Immature natural killer cell (primary cell): ENCODE measurements at regions not wholly inside any gene's neighbourhood (a gene's known extent, or its start where the extent isn't known, plus 50 kb on each side); places are given as distances from the start of the nearest gene placed in this dataset.
A peak's percentile ranks its signal among the peaks of the same experiment; 100 is the strongest.
"Not testable (repeated sequence)": the region's sequence is repeated elsewhere in the genome, so short reads cannot be mapped to it uniquely, and the experiment has no call there.

ENCODE experiments used
- DNase-seq, 3 donors: peaks; one replicate each; pipeline ENCODE4 v3.0.0; 2022; ENCODE audit warnings: mixed read lengths in 1 of 3
- H3K27ac Mint-ChIP-seq, 6 donors: one replicate each; pipeline ENCODE4 v1.8.0; 2020; ENCODE audit warnings: mixed read lengths in 6 of 6, mild to moderate bottlenecking in 5 of 6, inconsistent platforms in 4 of 6, moderate library complexity in 3 of 6
- H3K27me3 Mint-ChIP-seq, 3 donors: one replicate each; pipeline ENCODE4 v1.8.0; 2020 to 2021; ENCODE audit warnings: low read depth in 3 of 3, mild to moderate bottlenecking in 3 of 3, mixed read lengths in 3 of 3, moderate library complexity in 3 of 3, inconsistent platforms in 1 of 3
- H3K36me3 Mint-ChIP-seq, 3 donors: one replicate each; pipeline ENCODE4 v1.8.0; 2020; ENCODE audit warnings: mixed read lengths in 3 of 3, inconsistent platforms in 2 of 3, mild to moderate bottlenecking in 2 of 3
- H3K4me1 Mint-ChIP-seq, 2 donors: one replicate each; pipeline ENCODE4 v1.8.0; 2020; ENCODE audit warnings: inconsistent platforms in 2 of 2, mild to moderate bottlenecking in 2 of 2, mixed read lengths in 2 of 2, moderate library complexity in 1 of 2
- H3K4me3 Mint-ChIP-seq, 5 donors: one replicate each; pipeline ENCODE4 v1.8.0; 2020; ENCODE audit warnings: mild to moderate bottlenecking in 5 of 5, mixed read lengths in 5 of 5, inconsistent platforms in 3 of 5, moderate library complexity in 3 of 5
- H3K9me3 Mint-ChIP-seq, 6 donors: one replicate each; pipeline ENCODE4 v1.8.0; 2020; ENCODE audit warnings: mild to moderate bottlenecking in 6 of 6, mixed read lengths in 6 of 6, inconsistent platforms in 4 of 6, moderate library complexity in 3 of 6

DNA sequence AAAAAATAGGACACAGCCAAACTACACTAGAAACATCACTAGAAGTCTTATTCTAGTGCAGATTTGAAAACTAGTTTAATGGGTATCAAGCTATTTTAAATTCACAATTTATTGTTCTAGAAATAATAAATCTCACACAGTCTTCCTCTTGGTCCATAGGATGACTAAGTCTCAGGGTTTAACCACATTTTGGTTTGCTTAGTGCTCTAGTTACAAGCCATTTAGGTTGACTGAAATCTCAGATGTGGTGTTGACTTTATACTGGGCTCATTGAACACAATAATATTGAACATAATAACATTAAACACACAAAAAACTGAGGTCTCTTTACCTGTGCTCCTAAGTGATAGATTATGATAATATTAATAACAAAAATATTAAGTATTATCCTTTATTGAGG, 760.3 kb upstream of the CCDC179 start:
- Mint-ChIP-seq H3K4me1 (peaks cover 0 to 2% of the 10 kb centered on the region in 2 donors), H3K4me3 (no peak overlapping the region), H3K36me3 (peaks cover 0 to 17% (median 3%) of the 10 kb centered on the region in 3 donors), H3K9me3 (peaks cover 0 to 8% (median 0%) of the 10 kb centered on the region in 6 donors), H3K27ac (no peak overlapping the region), H3K27me3 (peaks cover 0 to 5% (median 0%) of the 10 kb centered on the region in 3 donors)
- DNase-seq: no peak

DNA sequence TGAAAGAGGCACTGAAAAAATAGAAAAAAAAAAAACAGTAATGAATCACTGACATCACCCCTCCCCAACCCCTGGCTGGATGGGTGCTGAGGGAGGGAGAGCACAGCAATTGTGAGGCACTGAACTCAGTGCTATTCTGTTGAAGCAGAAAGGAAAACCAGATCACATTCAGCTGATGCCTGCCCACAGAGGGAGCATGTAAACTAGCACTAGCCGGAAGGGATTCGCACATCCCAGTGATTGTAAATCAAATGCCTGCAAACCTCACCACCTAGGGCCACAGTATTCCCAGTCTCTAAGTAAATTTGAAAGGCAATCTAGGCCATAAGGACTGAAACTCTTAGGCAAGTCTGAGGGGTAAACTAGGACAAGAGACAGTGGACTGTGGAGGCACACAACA, 772.0 kb upstream of the CCDC179 start:
- Mint-ChIP-seq H3K36me3 (peaks cover 0 to 22% (median 9%) of the 10 kb centered on the region in 3 donors), H3K4me1 (peaks cover 5 to 7% of the 10 kb centered on the region in 2 donors), H3K27me3 (peaks cover 0 to 2% (median 0%) of the 10 kb centered on the region in 3 donors), H3K4me3 (peak overlapping the region in 1 of 5 donors; percentile 1), H3K9me3 (peaks cover 1 to 12% (median 6%) of the 10 kb centered on the region in 6 donors), H3K27ac (peak overlapping the region in 1 of 6 donors; percentile 58)
- no peak for DNase-seq

DNA sequence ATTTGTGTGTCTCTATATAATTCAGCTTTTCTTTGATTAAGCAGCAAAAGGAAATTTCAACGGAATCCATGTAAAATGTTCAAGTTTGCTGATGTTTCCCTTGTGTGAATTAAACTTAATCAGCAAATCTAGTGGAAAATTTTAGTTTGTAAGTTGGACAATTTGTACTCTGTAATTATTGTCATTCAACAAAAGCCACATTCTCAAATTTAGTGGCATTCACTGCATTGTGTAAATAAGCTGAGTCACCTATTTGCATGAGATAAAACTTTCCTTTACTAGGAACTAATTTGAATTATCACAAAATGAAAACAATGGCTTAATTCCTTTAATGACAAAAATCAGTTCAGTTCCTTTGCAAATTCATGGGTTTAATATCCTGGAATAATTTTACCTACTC, 784.2 kb upstream of the CCDC179 start:
- no peak overlapping the region for H3K27ac Mint-ChIP-seq
- peaks cover 3 to 19% (median 10%) of the 10 kb centered on the region in 3 donors for H3K36me3 Mint-ChIP-seq
- no peak overlapping the region for H3K4me3 Mint-ChIP-seq
- no peaks in the 10 kb centered on the region for H3K27me3 Mint-ChIP-seq
- peaks cover 0 to 8% (median 6%) of the 10 kb centered on the region in 6 donors for H3K9me3 Mint-ChIP-seq
- H3K4me1 Mint-ChIP-seq: peaks cover 8 to 12% of the 10 kb centered on the region in 2 donors
- DNase-seq: no peak

DNA sequence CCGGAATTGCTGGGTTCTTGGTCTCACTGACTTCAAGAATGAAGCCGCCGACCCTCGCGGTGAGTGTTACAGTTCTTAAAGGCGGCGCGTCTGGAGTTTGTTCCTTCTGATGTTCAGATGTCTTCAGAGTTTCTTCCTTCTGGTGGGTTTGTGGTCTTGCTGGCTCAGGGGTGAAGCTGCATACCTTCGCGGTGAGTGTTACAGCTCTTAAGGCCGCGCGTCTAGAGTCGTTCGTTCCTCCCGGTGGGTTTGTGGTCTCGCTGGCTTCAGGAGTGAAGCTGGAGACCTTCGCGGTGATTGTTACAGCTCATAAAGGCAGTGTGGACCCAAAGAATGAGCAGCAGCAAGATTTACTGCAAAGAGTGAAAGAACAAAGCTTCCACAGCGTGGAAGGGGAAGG, 792.1 kb upstream of the CCDC179 start:
- not testable (repeated sequence) for H3K4me1 Mint-ChIP-seq, H3K27me3 Mint-ChIP-seq
- Mint-ChIP-seq H3K9me3 (peaks cover 0 to 10% (median 6%) of the 10 kb centered on the region in 6 donors), H3K36me3 (peaks cover 0 to 14% (median 7%) of the 10 kb centered on the region in 3 donors), H3K4me3 (peak overlapping the region in 2 of 5 donors; percentile 8 to 27), H3K27ac (peak overlapping the region in 2 of 6 donors; percentile 6 to 37)
- DNase-seq: peak in 1 of 3 donors; percentile 0

DNA sequence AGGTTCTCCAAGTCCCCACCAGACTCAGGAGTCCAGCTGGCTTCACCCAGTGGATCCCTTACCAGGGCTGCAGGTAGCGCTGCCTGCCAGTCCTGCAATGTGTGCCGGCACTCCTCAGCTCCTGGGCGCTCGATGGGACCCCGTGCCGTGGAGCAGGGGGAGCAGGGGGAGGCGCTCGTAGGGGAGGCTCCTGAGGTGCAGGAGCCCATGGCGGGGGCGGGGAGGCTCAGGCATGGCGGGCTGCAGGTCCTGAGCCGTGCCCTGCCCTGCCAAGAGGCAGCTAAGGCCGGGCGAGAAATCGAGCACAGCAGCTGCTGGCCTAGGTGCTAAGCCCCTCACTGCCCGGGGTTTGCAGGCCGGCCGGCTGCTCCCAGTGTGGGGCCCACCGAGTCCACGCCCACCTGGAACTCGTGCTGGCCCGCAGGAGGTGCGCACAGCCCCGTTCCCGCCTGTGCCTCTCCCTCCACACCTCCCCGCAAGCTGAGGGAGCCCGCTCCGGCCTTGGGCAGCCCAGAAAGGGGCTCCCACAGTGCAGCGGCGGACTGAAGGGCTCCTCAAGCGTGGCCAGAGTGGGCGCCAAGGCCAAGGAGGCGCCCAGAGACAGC, 792.9 kb upstream of the CCDC179 start:
- H3K27ac Mint-ChIP-seq: peak overlapping the region in 1 of 6 donors; percentile 37
- H3K36me3 Mint-ChIP-seq: peaks cover 0 to 7% (median 7%) of the 10 kb centered on the region in 3 donors
- H3K4me1 Mint-ChIP-seq: no peaks in the 10 kb centered on the region

DNA sequence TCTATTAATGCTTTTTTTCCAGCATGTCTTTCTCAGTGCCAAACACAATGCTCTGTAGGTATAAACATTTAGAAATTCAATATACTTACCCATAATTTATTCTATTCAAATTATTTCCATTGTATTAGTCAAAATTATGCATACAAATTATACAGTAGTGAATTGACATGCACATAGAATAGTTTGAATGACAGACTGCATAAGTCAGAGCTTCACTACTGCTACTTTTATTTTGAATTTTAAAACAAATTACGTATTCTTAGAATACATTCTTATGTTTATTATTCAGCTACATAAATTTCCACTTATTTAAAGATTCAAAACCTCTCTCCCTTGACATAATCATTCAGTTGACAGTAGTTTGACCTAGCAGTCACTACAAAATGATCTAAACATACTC, 808.0 kb upstream of the CCDC179 start:
- Mint-ChIP-seq H3K27me3 (peaks cover 0 to 3% (median 0%) of the 10 kb centered on the region in 3 donors), H3K27ac (no peak overlapping the region), H3K4me3 (no peak overlapping the region), H3K9me3 (peaks cover 0 to 10% (median 4%) of the 10 kb centered on the region in 6 donors), H3K36me3 (peaks cover 0 to 9% (median 9%) of the 10 kb centered on the region in 3 donors), H3K4me1 (no peaks in the 10 kb centered on the region)
- DNase-seq: no peak

More for the DNA sequence above, 792.9 kb upstream of the CCDC179 start:
- Mint-ChIP-seq H3K27me3 (peaks cover 0 to 2% (median 0%) of the 10 kb centered on the region in 3 donors), H3K4me3 (no peak overlapping the region), H3K9me3 (peaks cover 0 to 9% (median 5%) of the 10 kb centered on the region in 6 donors)
- DNase-seq: no peak

DNA sequence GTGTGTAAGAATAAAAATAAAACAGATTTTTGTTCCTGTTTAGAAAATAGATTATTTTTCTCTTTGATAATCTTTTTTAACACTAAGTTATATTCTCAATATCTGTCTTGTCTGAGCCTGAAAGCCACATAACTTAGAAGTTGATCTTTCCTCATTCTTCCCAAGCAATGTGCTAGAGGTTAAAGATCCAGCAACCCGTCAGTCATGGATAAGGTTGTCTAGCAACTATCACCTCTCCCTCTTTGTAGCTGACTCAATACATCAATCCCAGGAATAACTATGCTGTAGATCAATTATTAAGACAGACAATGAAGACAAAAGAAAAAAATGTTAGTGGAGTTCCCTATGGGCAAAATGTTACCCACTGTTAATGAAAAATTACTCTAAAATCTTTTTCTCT, 813.1 kb upstream of the CCDC179 start:
- H3K4me3 Mint-ChIP-seq: no peak overlapping the region
- peaks cover 0 to 3% (median 0%) of the 10 kb centered on the region in 6 donors for H3K9me3 Mint-ChIP-seq
- H3K27ac Mint-ChIP-seq: no peak overlapping the region
- H3K4me1 Mint-ChIP-seq: no peaks in the 10 kb centered on the region
- H3K27me3 Mint-ChIP-seq: peaks cover 0 to 3% (median 0%) of the 10 kb centered on the region in 3 donors
- DNase-seq: no peak
- H3K36me3 Mint-ChIP-seq: no peaks in the 10 kb centered on the region

DNA sequence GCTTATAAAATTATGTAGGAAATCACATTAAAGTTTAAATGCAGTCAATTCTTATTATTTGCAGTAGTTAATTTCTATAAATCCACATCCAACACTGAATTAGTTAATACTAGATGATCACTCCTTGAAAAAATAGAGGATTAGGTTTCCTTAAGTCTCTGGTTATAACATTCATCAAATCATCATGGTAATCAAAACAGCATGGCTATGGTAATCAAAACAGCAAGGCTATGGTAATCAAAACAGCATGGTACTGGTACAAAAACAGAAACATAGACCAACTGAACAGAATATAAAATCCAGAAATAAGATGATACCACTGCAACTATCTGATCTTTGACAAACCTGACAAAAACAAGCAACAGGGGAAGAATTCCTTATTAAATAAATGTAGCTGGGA, 814.6 kb upstream of the CCDC179 start:
- Mint-ChIP-seq H3K4me1 (no peaks in the 10 kb centered on the region), H3K9me3 (peaks cover 0 to 3% (median 0%) of the 10 kb centered on the region in 6 donors), H3K27ac (no peak overlapping the region), H3K4me3 (no peak overlapping the region), H3K36me3 (no peaks in the 10 kb centered on the region), H3K27me3 (peaks cover 0 to 3% (median 0%) of the 10 kb centered on the region in 3 donors)
- no peak for DNase-seq

DNA sequence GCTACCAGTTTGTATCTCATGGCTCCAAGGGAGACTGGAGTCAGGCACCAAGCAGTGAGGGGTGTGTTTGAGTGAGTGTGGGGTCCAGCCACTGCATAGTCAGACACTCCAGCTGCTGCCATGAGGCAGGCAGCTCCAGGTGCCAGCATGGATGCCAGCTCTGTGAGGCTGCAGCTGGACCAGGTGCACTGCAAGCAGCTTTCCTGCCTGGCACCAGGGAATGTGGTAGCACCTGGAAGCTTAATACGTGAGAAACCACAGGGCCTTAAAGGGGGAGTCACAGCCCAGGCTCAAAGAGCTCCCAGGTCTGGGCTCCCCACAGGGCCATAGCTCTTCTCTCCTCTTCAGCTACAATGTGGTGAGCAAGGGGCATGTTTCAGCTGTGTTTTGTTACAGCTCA, 817.8 kb upstream of the LUZP2 start:
- no peak overlapping the region for H3K27ac Mint-ChIP-seq
- H3K4me1 Mint-ChIP-seq: peaks cover 7 to 17% of the 10 kb centered on the region in 2 donors
- H3K4me3 Mint-ChIP-seq: no peak overlapping the region
- DNase-seq: no peak
- H3K27me3 Mint-ChIP-seq: no peaks in the 10 kb centered on the region
- peaks cover 0 to 3% (median 0%) of the 10 kb centered on the region in 6 donors for H3K9me3 Mint-ChIP-seq
- H3K36me3 Mint-ChIP-seq: peaks cover 0 to 7% (median 0%) of the 10 kb centered on the region in 3 donors

DNA sequence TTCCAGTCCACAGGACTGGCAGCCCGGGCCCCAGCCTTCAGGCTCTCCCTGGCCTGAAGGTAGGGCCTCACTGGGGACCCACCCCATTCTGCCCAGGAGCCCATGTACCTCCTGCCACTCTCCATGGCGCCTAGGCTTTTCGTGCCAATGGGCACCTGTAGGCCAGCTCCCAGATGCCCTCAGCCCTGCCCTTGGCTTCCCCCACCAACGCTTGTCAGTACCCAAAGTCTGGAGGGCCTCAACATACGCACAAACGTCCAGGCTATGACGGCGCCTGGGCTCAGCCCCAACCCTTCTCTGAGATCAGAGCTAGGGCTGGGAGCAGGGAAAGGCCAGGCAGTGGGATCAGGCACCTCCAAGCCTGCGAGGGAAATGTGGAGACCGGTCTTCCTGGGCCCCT, 816.9 kb upstream of the LUZP2 start:
- Mint-ChIP-seq H3K4me1 (peaks cover 16 to 27% of the 10 kb centered on the region in 2 donors), H3K27me3 (peaks cover 0 to under 1% (median 0%) of the 10 kb centered on the region in 3 donors), H3K4me3 (no peak overlapping the region), H3K36me3 (peaks cover 0 to 7% (median 0%) of the 10 kb centered on the region in 3 donors), H3K27ac (no peak overlapping the region), H3K9me3 (peaks cover 0 to 3% (median 0%) of the 10 kb centered on the region in 6 donors)
- DNase-seq: no peak

DNA sequence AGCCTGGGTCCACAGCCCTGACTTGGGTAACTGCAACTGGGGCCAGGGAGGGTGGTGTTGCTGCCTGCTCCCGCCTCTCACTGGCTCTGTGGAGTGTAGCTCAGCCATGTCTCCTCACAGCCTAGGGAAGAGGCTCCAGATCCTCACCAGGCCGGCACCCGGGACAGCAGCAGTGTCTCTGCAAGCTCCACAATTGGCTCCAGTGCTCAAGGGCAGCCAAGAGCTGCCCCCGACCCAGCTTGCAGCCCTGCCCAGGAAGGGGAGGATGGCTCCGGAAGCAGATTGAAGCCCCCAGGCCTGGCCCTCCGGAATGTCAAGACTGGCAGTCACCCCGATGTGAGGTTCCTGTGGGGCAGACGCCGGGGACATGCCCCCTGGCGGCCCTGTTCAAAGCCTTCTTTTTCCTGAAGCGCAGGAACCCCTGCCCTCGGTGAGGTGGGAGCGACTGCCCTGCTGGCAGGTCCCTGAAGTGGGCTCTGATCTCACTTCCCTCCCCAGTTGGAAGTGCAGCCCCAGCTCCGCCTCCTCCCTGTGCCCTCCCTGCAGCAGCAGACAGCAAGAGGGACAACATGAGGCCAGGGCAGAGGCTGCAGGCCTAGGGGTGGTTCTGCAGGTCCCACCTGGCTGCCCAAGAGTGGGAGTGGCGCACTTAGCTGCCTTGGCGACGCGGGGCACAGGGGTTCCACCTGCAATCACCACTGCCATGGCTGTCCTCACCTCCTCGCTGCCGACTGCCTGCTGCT, 816.2 kb upstream of the LUZP2 start:
- H3K36me3 Mint-ChIP-seq: peaks cover 0 to 7% (median 0%) of the 10 kb centered on the region in 3 donors
- peaks cover 23 to 33% of the 10 kb centered on the region in 2 donors for H3K4me1 Mint-ChIP-seq
- H3K4me3 Mint-ChIP-seq: no peak overlapping the region
- H3K9me3 Mint-ChIP-seq: no peaks in the 10 kb centered on the region
- H3K27ac Mint-ChIP-seq: no peak overlapping the region
- peaks cover 0 to 2% (median 0%) of the 10 kb centered on the region in 3 donors for H3K27me3 Mint-ChIP-seq
- DNase-seq: no peak

DNA sequence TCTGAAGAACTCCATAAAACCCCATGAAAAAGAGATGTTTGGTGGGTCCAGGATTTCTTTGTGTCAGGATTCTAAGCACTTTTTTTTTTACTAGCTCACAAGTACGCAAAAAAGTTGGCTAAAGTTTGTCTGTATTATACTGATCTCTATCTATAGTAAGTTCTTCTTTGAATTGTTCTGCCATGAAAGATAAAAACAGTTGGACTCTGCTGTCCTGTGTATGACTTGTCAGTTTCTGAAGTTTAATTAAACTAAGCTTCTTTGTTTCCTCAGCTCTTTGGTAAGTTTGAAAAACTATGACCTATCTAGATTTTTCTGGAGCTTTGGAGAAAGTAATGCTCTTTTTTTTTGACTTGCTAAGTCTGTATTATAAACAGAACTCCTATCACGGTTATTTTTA, 812.2 kb upstream of the LUZP2 start:
- H3K36me3 Mint-ChIP-seq: peaks cover 0 to 22% (median 0%) of the 10 kb centered on the region in 3 donors
- peak overlapping the region in 4 of 5 donors; percentile 10 to 66 (median 44) for H3K4me3 Mint-ChIP-seq
- H3K27me3 Mint-ChIP-seq: peaks cover 0 to 2% (median 0%) of the 10 kb centered on the region in 3 donors
- peaks cover 46 to 69% of the 10 kb centered on the region in 2 donors for H3K4me1 Mint-ChIP-seq
- peaks cover 0 to 3% (median 0%) of the 10 kb centered on the region in 6 donors for H3K9me3 Mint-ChIP-seq
- H3K27ac Mint-ChIP-seq: peak overlapping the region; percentile 57 to 88 (median 82)
- no peak for DNase-seq

DNA sequence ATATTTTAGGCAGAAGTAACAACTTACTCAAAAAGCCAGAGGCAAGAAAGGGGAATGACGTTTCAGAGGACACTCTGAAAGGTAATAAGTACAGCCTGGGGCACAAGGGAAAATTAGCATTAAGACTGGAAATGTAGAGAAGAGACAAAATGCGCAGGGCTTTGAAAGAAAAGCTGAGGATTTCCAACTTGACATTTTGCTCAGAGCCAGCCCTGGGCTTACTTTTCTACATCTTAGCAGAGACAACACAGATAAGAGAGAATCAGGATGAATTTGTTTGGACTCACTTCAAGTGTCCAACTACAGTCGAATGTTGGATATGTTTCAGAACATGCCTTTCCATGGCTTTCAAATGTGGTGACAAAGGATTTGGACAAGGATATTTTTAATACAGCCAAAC, 808.9 kb upstream of the LUZP2 start:
- H3K27ac Mint-ChIP-seq: peak overlapping the region in 3 of 6 donors; percentile 31 to 47 (median 41)
- peaks cover 60 to 82% of the 10 kb centered on the region in 2 donors for H3K4me1 Mint-ChIP-seq
- H3K27me3 Mint-ChIP-seq: peaks cover 0 to 2% (median 0%) of the 10 kb centered on the region in 3 donors
- peaks cover 0 to 3% (median 0%) of the 10 kb centered on the region in 6 donors for H3K9me3 Mint-ChIP-seq
- H3K36me3 Mint-ChIP-seq: peaks cover 0 to 27% (median 6%) of the 10 kb centered on the region in 3 donors
- peak overlapping the region in 3 of 5 donors; percentile 1 to 19 (median 17) for H3K4me3 Mint-ChIP-seq
- DNase-seq: no peak

DNA sequence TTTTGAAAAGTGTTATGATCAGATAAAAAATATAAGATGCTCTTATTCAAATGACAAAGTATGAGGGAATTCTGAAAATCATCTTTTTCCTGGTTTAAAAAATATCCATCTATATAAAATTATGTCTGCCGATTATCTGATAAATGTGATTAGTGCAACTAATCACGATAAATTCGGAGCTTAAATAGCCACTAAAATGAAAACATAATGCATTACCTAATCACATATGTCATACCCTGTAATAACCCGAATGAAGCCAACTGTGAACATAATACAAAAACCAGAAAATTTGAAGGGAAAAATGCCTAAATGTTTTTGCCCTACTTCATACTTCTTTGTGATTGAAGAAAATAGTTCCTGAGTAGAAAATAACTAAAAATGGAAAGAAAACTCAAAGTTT, 808.4 kb upstream of the LUZP2 start:
- H3K4me1 Mint-ChIP-seq: peaks cover 57 to 79% of the 10 kb centered on the region in 2 donors
- peaks cover 0 to 26% (median 6%) of the 10 kb centered on the region in 3 donors for H3K36me3 Mint-ChIP-seq
- H3K4me3 Mint-ChIP-seq: peak overlapping the region; percentile 80 to 90 (median 86)
- peaks cover 0 to 2% (median 0%) of the 10 kb centered on the region in 3 donors for H3K27me3 Mint-ChIP-seq
- no peak for DNase-seq
- peaks cover 0 to 3% (median 0%) of the 10 kb centered on the region in 6 donors for H3K9me3 Mint-ChIP-seq
- peak overlapping the region in 5 of 6 donors; percentile 72 to 95 (median 88) for H3K27ac Mint-ChIP-seq
